HepG2 (cell line): ENCODE measurements at regions not wholly inside any gene's neighbourhood (a gene's known extent, or its start where the extent isn't known, plus 50 kb on each side); places are given as distances from the start of the nearest gene placed in this dataset.

ENCODE experiments used
- ATAC-seq: fragments of 200-7000 bp; cut with Tn5 transposase; 3 replicates; pipeline ENCODE4 v1.9.1; 2020; ENCODE audit warnings: mild to moderate bottlenecking, moderate library complexity
- BruUV-seq: library from RNA; stranded (reverse); fragments of 400-500 nt; replicated peaks from 2 replicates; lab custom pipeline; 2021; lab: Mats Ljungman, UMichigan
- CTCF ChIA-PET: fragments of 300-600 bp; formaldehyde crosslinking; extraction: SDS; loops from one replicate; lab custom pipeline; 2021; ENCODE audit warnings: low total read pairs, inconsistent platforms, low intra/inter-chr PET ratio; lab: Yijun Ruan, JAX
- POLR2A ChIA-PET: fragments of 350-600 bp; sonication (Branson Sonifier 250); formaldehyde crosslinking; loops from one replicate; lab custom pipeline; 2020; ENCODE audit warnings: antibody characterized with exemption, inconsistent platforms; lab: Yijun Ruan, JAX
- DNase-seq: peaks from one replicate; pipeline ENCODE4 v3.0.0-alpha.2; 2015; ENCODE audit warnings: low spot score
- FAIRE-seq: peaks from 3 replicates; lab custom pipeline; 2011; peaks lifted over from hg19 to GRCh38; lab: Jason Lieb, UNC
- H2AFZ ChIP-seq: one replicate; pipeline ENCODE4 v1.6.1; 2011; ENCODE audit warnings: low read length, inconsistent platforms
- H3K27ac ChIP-seq: fragments of 300-600 bp; 3 replicates; pipeline ENCODE4 v1.8.0; 2011; ENCODE audit warnings: mixed run types, mild to moderate bottlenecking, mixed read lengths, low read length, inconsistent platforms; ENCODE audit not compliant: insufficient read depth; ENCODE audit errors: extremely low read length
- H3K27me3 ChIP-seq, 2 experiments: fragments of 200-600 bp in 1 of 2; 2 replicates in 1 of 2; 3 replicates in 1 of 2; pipeline versions ENCODE4 v1.6.0 to v1.8.0; 2011; ENCODE audit warnings: low read length in 2 of 2, mild to moderate bottlenecking in 2 of 2, moderate library complexity in 2 of 2, inconsistent platforms in 1 of 2; ENCODE audit not compliant: insufficient read depth in 2 of 2, control insufficient read depth in 1 of 2
- H3K36me3 ChIP-seq, 2 experiments: fragments of 200-600 bp in 1 of 2; replicated peaks in 1 of 2; 2 replicates in 1 of 2; 3 replicates in 1 of 2; pipeline versions ENCODE4 v1.5.1 to v1.8.0; 2011; ENCODE audit warnings: low read length in 2 of 2, inconsistent platforms in 1 of 2; ENCODE audit not compliant: insufficient read depth in 2 of 2, control insufficient read depth in 1 of 2
- H3K4me1 ChIP-seq: 2 replicates; pipeline ENCODE4 v1.5.1; 2012; ENCODE audit warnings: low read length, inconsistent platforms; ENCODE audit not compliant: insufficient read depth
- H3K4me2 ChIP-seq: 2 replicates; pipeline ENCODE4 v1.6.0; 2011; ENCODE audit warnings: low read depth, low read length, inconsistent platforms
- H3K4me3 ChIP-seq, 3 experiments: fragments of 200-600 bp in 1 of 3; sonication (generic), shearing (Covaris generic) in 1 of 3; replicated peaks in 1 of 3; 2 replicates each; pipeline ENCODE4 v1.5.1; 2011 to 2016; ENCODE audit warnings: low read length in 3 of 3, inconsistent platforms in 2 of 3, low read depth in 2 of 3, mild to moderate bottlenecking in 2 of 3, control low read depth in 1 of 3, mixed read lengths in 1 of 3; ENCODE audit not compliant: insufficient read depth in 1 of 3
- H3K79me2 ChIP-seq: one replicate; pipeline ENCODE4 v1.6.1; 2011; ENCODE audit warnings: low read length, inconsistent platforms; ENCODE audit not compliant: insufficient read depth
- H3K9ac ChIP-seq: 2 replicates; pipeline ENCODE4 v1.6.0; 2011; ENCODE audit warnings: mild to moderate bottlenecking, low read depth, low read length, inconsistent platforms; ENCODE audit not compliant: insufficient read depth
- H3K9me3 ChIP-seq: 2 replicates; pipeline ENCODE4 v1.5.1; 2012; ENCODE audit warnings: mild to moderate bottlenecking, low read length
- H4K20me1 ChIP-seq: 2 replicates; pipeline ENCODE4 v1.6.0; 2011; ENCODE audit warnings: inconsistent platforms, mild to moderate bottlenecking, low read length, moderate library complexity; ENCODE audit not compliant: insufficient read depth
- ATF1 ChIP-seq: IDR thresholded peaks from 2 replicates; pipeline ENCODE4 v1.6.1; 2016; ENCODE audit warnings: mild to moderate bottlenecking, control low read depth
- ATF7-NPFF ChIP-seq: sonication (generic); formaldehyde crosslinking; IDR thresholded peaks from 2 replicates; pipeline ENCODE4 v1.8.1; 2023; ENCODE audit warnings: mild to moderate bottlenecking, low read depth, missing genetic modification reagents, moderate library complexity
- CHD2 ChIP-seq: IDR thresholded peaks from 2 replicates; pipeline ENCODE4 v1.6.1; 2011; ENCODE audit warnings: low read depth, low read length, improper control_type of control experiment
- FOXK1 ChIP-seq: sonication (generic); formaldehyde crosslinking; IDR thresholded peaks from 2 replicates; pipeline ENCODE4 v1.4.0; 2020; ENCODE audit warnings: low read depth, missing genetic modification reagents, borderline replicate concordance
- GABPA ChIP-seq, 2 experiments: IDR thresholded peaks; 2 replicates each; pipeline ENCODE4 v1.6.1; 2011 to 2016; ENCODE audit warnings: low read depth in 2 of 2, low read length in 1 of 2, missing biosample characterization in 1 of 2, missing genetic modification characterization in 1 of 2
- HMGXB3 ChIP-seq: sonication (generic); formaldehyde crosslinking; IDR thresholded peaks from 2 replicates; pipeline ENCODE4 v1.4.0; 2020; ENCODE audit warnings: missing genetic modification reagents, borderline replicate concordance
- MAFF ChIP-seq: IDR thresholded peaks from 2 replicates; pipeline ENCODE4 v1.6.1; 2011; ENCODE audit warnings: low read depth, low read length, improper control_type of control experiment
- NBN ChIP-seq: fragments of 450-650 bp; conservative IDR thresholded peaks from 2 replicates; pipeline ENCODE4 v1.6.1; 2017
- POGK ChIP-seq: sonication (generic); formaldehyde crosslinking; conservative IDR thresholded peaks from 2 replicates; pipeline ENCODE4 v1.8.0; 2022; ENCODE audit warnings: mild to moderate bottlenecking, moderate library complexity, missing genetic modification reagents
- TFAP4 ChIP-seq: sonication (generic); IDR thresholded peaks from 2 replicates; pipeline ENCODE4 v1.6.1; 2016; ENCODE audit warnings: low read depth, borderline replicate concordance
- ZNF605 ChIP-seq: sonication (generic); formaldehyde crosslinking; IDR thresholded peaks from 2 replicates; pipeline ENCODE4 v1.8.0; 2022; ENCODE audit warnings: mild to moderate bottlenecking, missing genetic modification reagents
- ZNF614 ChIP-seq: IDR thresholded peaks from 2 replicates; pipeline ENCODE4 v1.6.1; 2018; ENCODE audit warnings: missing biosample characterization, missing genetic modification reagents, inconsistent platforms, borderline replicate concordance
- ZNF776 ChIP-seq: sonication (generic); formaldehyde crosslinking; IDR thresholded peaks from 2 replicates; pipeline ENCODE4 v1.4.0; 2020; ENCODE audit warnings: mild to moderate bottlenecking, missing genetic modification reagents
- WGBS: methylation state at CpG from one replicate; pipeline ENCODE4 v1.1.6; 2017; ENCODE audit warnings: low lambda C conversion rate; 5-methylcytosine and 5-hydroxymethylcytosine counted together
- in situ Hi-C: cut with HindIII; loops from 2 replicates; pipeline ENCODE4 v1.10.0; 2017; ENCODE audit warnings: low pct_unique_long_range_greater_than_20kb; ENCODE audit not compliant: extremely low pct_ligation_motif_present
- intact Hi-C: fragments of 100-400 bp; cut with micrococcal nuclease; formaldehyde crosslinking; loops from one replicate; pipeline ENCODE4 v1.10.0; 2022; ENCODE audit not compliant: unreplicated experiment

- H3K36me3 ChIP-seq: no peaks in the 10 kb centered on the region
- in situ Hi-C loops: no loop called here
- H3K27me3 ChIP-seq: no peaks in the 10 kb centered on the region
- WGBS: no CpG with 5 or more reads among the region's 1 CpG
- no peak overlapping the region for H3K27ac ChIP-seq
- H3K4me2 ChIP-seq: no peak overlapping the region
- CTCF ChIA-PET: no interaction called here
- intact Hi-C loops: no loop called here
- H3K4me3 ChIP-seq: no peak overlapping the region
- ATAC-seq: no peak
- no peaks in the 10 kb centered on the region for H3K9me3 ChIP-seq
- no peaks in the 10 kb centered on the region for H3K79me2 ChIP-seq
- FAIRE-seq: no peak
- no peak overlapping the region for H3K9ac ChIP-seq
- BruUV-seq: no TSS peak
- TF ChIP-seq ATF7-NPFF (no peak), POGK (CRISPR knock-in tag) (no peak), NBN (no peak), MAFF (no peak), ZNF614 (CRISPR knock-in tag) (no peak), ATF1 (CRISPR knock-in tag) (no peak), ZNF776 (no peak)
- TF ChIP-seq, all 625 proteins: peak for 0
- Histone ChIP-seq H2AFZ (no peak overlapping the region), H4K20me1 (no peaks in the 10 kb centered on the region), H3K4me1 (no peaks in the 10 kb centered on the region)
- POLR2A ChIA-PET: no interaction called here
- DNase-seq: no peak
Observed at GRCh38 chrX:10761447-10761846, 141.1 kb upstream of the MID1 start.

- H3K79me2 ChIP-seq: no peaks in the 10 kb centered on the region
- no peak overlapping the region for H3K4me2 ChIP-seq
- ATAC-seq: no peak
- POLR2A ChIA-PET: no interaction called here
- BruUV-seq: no TSS peak
- intact Hi-C loops (no loop called here), in situ Hi-C loops (no loop called here)
- H2AFZ ChIP-seq: no peak overlapping the region
- DNase-seq: no peak
- no peak overlapping the region for H3K9ac ChIP-seq
- no peaks in the 10 kb centered on the region for H3K36me3 ChIP-seq
- H4K20me1 ChIP-seq: no peaks in the 10 kb centered on the region
- no CpG with 5 or more reads among the region's 3 CpGs for WGBS
- no peaks in the 10 kb centered on the region for H3K27me3 ChIP-seq
- FAIRE-seq: no peak
- CTCF ChIA-PET: no interaction called here
- H3K9me3 ChIP-seq: no peaks in the 10 kb centered on the region
- H3K27ac ChIP-seq: no peak overlapping the region
- H3K4me3 ChIP-seq: no peak overlapping the region
- H3K4me1 ChIP-seq: no peaks in the 10 kb centered on the region
- TF ChIP-seq GABPA (IDR thresholded peaks at IDR 0.05; ENCODE audit: low read depth, low read length): no peak
- no peak for TF ChIP-seq GABPA (CRISPR knock-in tag; IDR thresholded peaks at IDR 0.05; ENCODE audit: low read depth)
- TF ChIP-seq ZNF605 (CRISPR knock-in tag): no peak
- TF ChIP-seq CHD2: no peak
- TF ChIP-seq TFAP4: no peak
- TF ChIP-seq HMGXB3 (CRISPR knock-in tag): no peak
- TF ChIP-seq FOXK1: no peak
Observed at GRCh38 chrX:10769195-10769594, 148.8 kb upstream of the MID1 start.
